Parathyroid adenoma (tissue), 2 donors: ENCODE measurements at regions not wholly inside any gene's neighbourhood (a gene's known extent, or its start where the extent isn't known, plus 50 kb on each side); places are given as distances from the start of the nearest gene placed in this dataset.

Experiments
- H2AFZ ChIP-seq: fragments of 300-600 bp; sonication (generic); one replicate; pipeline ENCODE4 v1.7.0; 2017; ENCODE audit warnings: antibody characterized with exemption, mild to moderate bottlenecking
- H3K27ac ChIP-seq: fragments of 300-600 bp; sonication (generic); one replicate; pipeline ENCODE4 v1.7.0; 2017
- H3K27me3 ChIP-seq: fragments of 300-600 bp; sonication (generic); one replicate; pipeline ENCODE4 v1.7.0; 2017; ENCODE audit warnings: low read length; ENCODE audit not compliant: control insufficient read depth, insufficient read depth
- H3K36me3 ChIP-seq: fragments of 300-600 bp; sonication (generic); one replicate; pipeline ENCODE4 v1.7.0; 2017; ENCODE audit warnings: low read length; ENCODE audit not compliant: control insufficient read depth, insufficient read depth
- H3K4me1 ChIP-seq: fragments of 300-600 bp; sonication (generic); one replicate; pipeline ENCODE4 v1.7.0; 2017; ENCODE audit warnings: control low read depth
- H3K4me2 ChIP-seq: fragments of 300-600 bp; sonication (generic); one replicate; pipeline ENCODE4 v1.7.0; 2017; ENCODE audit warnings: low read length
- H3K4me3 ChIP-seq: fragments of 300-600 bp; sonication (generic); one replicate; pipeline ENCODE4 v1.7.0; 2017; ENCODE audit warnings: low read depth, low read length
- H3K79me2 ChIP-seq: fragments of 300-600 bp; sonication (generic); one replicate; pipeline ENCODE4 v1.7.0; 2017; ENCODE audit warnings: control low read depth
- H3K9ac ChIP-seq: fragments of 300-600 bp; sonication (generic); one replicate; pipeline ENCODE4 v1.7.0; 2017; ENCODE audit warnings: mild to moderate bottlenecking
- H3K9me3 ChIP-seq: fragments of 300-600 bp; sonication (generic); one replicate; pipeline ENCODE4 v1.7.0; 2017; ENCODE audit warnings: low read length; ENCODE audit not compliant: control insufficient read depth
- CTCF ChIP-seq: fragments of 300-600 bp; sonication (generic); IDR thresholded peaks from one replicate; pipeline ENCODE4 v1.7.0; 2017; ENCODE audit warnings: antibody characterized with exemption, mild to moderate bottlenecking
- donor health status: primary hyperparathyroidism.

- Histone ChIP-seq H3K9me3 (no peaks in the 10 kb centered on the region), H3K9ac (no peak overlapping the region), H3K27me3 (no peaks in the 10 kb centered on the region), H3K4me1 (no peaks in the 10 kb centered on the region), H2AFZ (no peak overlapping the region), H3K27ac (no peak overlapping the region), H3K4me2 (no peak overlapping the region), H3K4me3 (no peak overlapping the region), H3K36me3 (no peaks in the 10 kb centered on the region), H3K79me2 (no peaks in the 10 kb centered on the region)
- TF ChIP-seq CTCF, result no peak
Measured at GRCh38 chr20:4483486-4483885, 202.8 kb upstream of the PRNP start.

DNA sequence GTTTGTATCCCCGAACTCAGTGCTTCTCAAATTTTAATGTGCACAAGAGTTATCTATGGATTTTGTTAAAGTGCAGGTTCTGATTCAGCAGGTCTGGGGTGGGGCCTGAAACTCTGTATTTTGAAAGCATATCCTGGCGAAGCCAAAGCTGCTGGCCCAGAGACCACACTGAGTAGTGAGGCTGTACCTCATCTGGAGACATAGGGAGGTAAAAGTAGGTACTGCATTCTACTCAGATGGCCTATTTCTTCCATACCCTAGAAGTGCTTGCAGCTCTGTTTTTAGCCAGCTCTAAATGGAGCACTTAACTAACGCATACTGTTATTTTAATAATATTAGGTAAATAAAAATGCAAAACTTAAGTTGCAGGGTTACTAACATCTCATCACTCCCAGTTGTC is 206.2 kb upstream of the PRNP start:
- Histone ChIP-seq H3K9me3 (no peaks in the 10 kb centered on the region), H3K36me3 (no peaks in the 10 kb centered on the region), H3K4me1 (no peaks in the 10 kb centered on the region), H2AFZ (no peak overlapping the region), H3K4me3 (no peak overlapping the region), H3K27ac (no peak overlapping the region), H3K27me3 (no peaks in the 10 kb centered on the region), H3K9ac (no peak overlapping the region), H3K4me2 (no peak overlapping the region), H3K79me2 (no peaks in the 10 kb centered on the region)
- TF ChIP-seq CTCF, result no peak

DNA sequence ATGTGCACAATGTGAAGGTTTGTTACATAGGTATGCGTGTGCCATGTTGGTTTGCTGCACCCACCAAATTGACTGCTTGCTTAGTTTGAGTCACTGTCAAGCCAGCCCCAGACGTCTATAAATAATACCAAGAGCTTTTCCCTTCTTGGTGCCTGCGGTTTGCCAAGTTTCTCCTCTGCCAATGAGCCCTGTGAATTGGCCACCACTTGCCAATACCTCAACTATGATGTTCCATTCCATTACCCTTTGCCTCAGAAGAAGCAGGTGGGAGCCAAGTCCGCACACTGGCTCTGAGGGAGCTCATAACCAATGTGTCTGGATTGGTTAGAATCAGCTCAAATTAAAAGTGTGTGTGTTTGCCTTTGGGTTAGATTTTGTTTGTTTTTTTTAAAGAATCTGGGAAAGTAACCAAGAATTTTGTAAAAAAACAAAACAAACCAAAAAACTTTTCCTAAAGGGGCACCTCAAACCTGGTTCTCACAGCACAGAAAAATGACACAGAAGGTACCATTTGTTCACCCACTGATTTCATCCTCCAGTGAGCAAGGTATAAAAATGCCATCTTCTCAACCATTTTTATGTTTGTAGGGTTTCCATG is 209.3 kb upstream of the PRNP start:
- Histone ChIP-seq H3K4me2 (no peak overlapping the region), H3K27ac (no peak overlapping the region)
- no peak for TF ChIP-seq CTCF

GRCh38 chr20:4472906-4473305 is 213.3 kb upstream of the PRNP start:
- TF ChIP-seq CTCF, result no peak
- Histone ChIP-seq H3K4me3 (no peak overlapping the region), H3K9ac (no peak overlapping the region), H3K36me3 (no peaks in the 10 kb centered on the region), H3K27me3 (no peaks in the 10 kb centered on the region), H3K27ac (no peak overlapping the region), H3K9me3 (no peaks in the 10 kb centered on the region), H3K4me2 (no peak overlapping the region), H3K79me2 (no peaks in the 10 kb centered on the region), H3K4me1 (no peaks in the 10 kb centered on the region), H2AFZ (no peak overlapping the region)

More for the DNA sequence above, 209.3 kb upstream of the PRNP start:
- Histone ChIP-seq H3K4me3 (no peak overlapping the region), H3K9ac (no peak overlapping the region), H3K4me1 (no peaks in the 10 kb centered on the region), H3K36me3 (no peaks in the 10 kb centered on the region), H2AFZ (no peak overlapping the region), H3K9me3 (no peaks in the 10 kb centered on the region), H3K27me3 (no peaks in the 10 kb centered on the region), H3K79me2 (no peaks in the 10 kb centered on the region)

DNA sequence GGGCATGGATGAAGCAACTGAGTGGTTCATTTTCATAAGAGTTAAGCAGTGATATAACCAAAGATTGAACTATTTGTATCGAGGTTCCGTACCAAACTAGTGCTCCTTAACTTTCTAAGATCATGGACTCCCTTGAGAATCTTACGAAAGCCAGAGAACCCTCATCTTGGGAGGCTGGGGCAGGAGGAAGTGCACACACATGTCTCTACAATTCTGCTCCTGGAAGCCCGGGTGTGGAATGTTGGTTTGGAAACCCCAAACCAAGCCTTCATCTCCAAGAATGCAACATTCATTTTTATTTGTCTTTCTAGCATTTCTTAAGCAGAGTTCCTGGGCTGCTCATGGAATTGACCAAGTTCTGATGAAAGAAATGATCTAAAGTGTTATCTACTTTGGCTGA is 215.0 kb upstream of the PRNP start:
- Histone ChIP-seq H3K4me2 (no peak overlapping the region), H2AFZ (no peak overlapping the region), H3K9ac (no peak overlapping the region), H3K4me1 (no peaks in the 10 kb centered on the region), H3K27ac (no peak overlapping the region), H3K79me2 (no peaks in the 10 kb centered on the region), H3K4me3 (no peak overlapping the region), H3K36me3 (no peaks in the 10 kb centered on the region), H3K27me3 (no peaks in the 10 kb centered on the region), H3K9me3 (no peaks in the 10 kb centered on the region)
- no peak for TF ChIP-seq CTCF
